NCI-H2081 (cell line): ENCODE measurements at regions not wholly inside any gene's neighbourhood (a gene's known extent, or its start where the extent isn't known, plus 50 kb on each side); places are given as distances from the start of the nearest gene placed in this dataset.
"Not testable (repeated sequence)": the region's sequence is repeated elsewhere in the genome, so short reads cannot be mapped to it uniquely, and the experiment has no call there.

Experiments used
- DNase-seq, 2 experiments: peaks; one replicate each; lab custom pipeline; 2025; lab: John Stamatoyannopoulos, UW

- no peak for DNase-seq
Observed at GRCh38 chr7:115789901-115790300, 240.7 kb downstream of the TFEC start.

GRCh38 chr7:115789473-115789872, 241.1 kb downstream of the TFEC start:
- DNase-seq: not testable (repeated sequence)

GRCh38 chr7:115782696-115783490, 247.7 kb downstream of the TFEC start:
- DNase-seq: peak; percentile 84 to 90

GRCh38 chr7:115779561-115779960, 251.0 kb downstream of the TFEC start:
- DNase-seq: no peak

GRCh38 chr7:115775981-115776380, 254.6 kb downstream of the TFEC start:
- no peak for DNase-seq

GRCh38 chr7:115763347-115763746, 267.2 kb downstream of the TFEC start:
- no peak for DNase-seq

GRCh38 chr7:115758025-115758424, 272.5 kb downstream of the TFEC start:
- DNase-seq: no peak

- DNase-seq: no peak
Observed at GRCh38 chr7:115754226-115754625, 276.3 kb downstream of the TFEC start.

GRCh38 chr7:115749924-115750323, 280.6 kb downstream of the TFEC start:
- DNase-seq: no peak

GRCh38 chr7:115748123-115748738, 282.3 kb downstream of the TFEC start:
- peak; percentile 21 to 29 for DNase-seq

GRCh38 chr7:115747174-115747573, 283.4 kb downstream of the TFEC start:
- DNase-seq: no peak

GRCh38 chr7:115740043-115740442, 290.5 kb downstream of the TFEC start:
- DNase-seq: no peak

GRCh38 chr7:115734641-115735040, 295.9 kb downstream of the TFEC start:
- no peak for DNase-seq

- DNase-seq: peak; percentile 11 to 44
Observed at GRCh38 chr7:115731796-115732471, 298.6 kb downstream of the TFEC start.

- peak in 1 of 2 experiments; percentile 63 for DNase-seq
Observed at GRCh38 chr7:115728518-115728917, 302.0 kb downstream of the TFEC start.

GRCh38 chr7:115724400-115725056, 306.0 kb downstream of the TFEC start:
- DNase-seq: peak; percentile 94 to 99

GRCh38 chr7:115722302-115722977, 308.1 kb downstream of the TFEC start:
- no peak for DNase-seq

GRCh38 chr7:115721293-115722217, 309.0 kb downstream of the TFEC start:
- DNase-seq: peak; percentile 18 to 58

- DNase-seq: no peak
Observed at GRCh38 chr7:115719963-115720362, 310.6 kb downstream of the TFEC start.

GRCh38 chr7:115709664-115710063, 320.9 kb downstream of the TFEC start:
- DNase-seq: peak in 1 of 2 experiments; percentile 28

- DNase-seq: no peak
Observed at GRCh38 chr7:115708013-115708341, 322.6 kb downstream of the TFEC start.
